Neuronal stem cell (in vitro differentiated cells): ENCODE measurements at regions not wholly inside any gene's neighbourhood (a gene's known extent, or its start where the extent isn't known, plus 50 kb on each side); places are given as distances from the start of the nearest gene placed in this dataset.

Source experiments
- DNase-seq: peaks from one replicate; pipeline ENCODE4 v3.0.0-alpha.2; 2013; ENCODE audit warnings: low spot score
- H2AFZ ChIP-seq: one replicate; pipeline ENCODE4 v1.6.1; 2013; ENCODE audit warnings: mild to moderate bottlenecking, low read length, inconsistent platforms
- H2AK5ac ChIP-seq: 2 replicates; pipeline ENCODE4 v1.6.1; 2013; ENCODE audit warnings: low read depth, mild to moderate bottlenecking, inconsistent platforms, low read length, moderate library complexity, mixed read lengths
- H2BK120ac ChIP-seq: 2 replicates; pipeline ENCODE4 v1.6.1; 2013; ENCODE audit warnings: low read depth, mild to moderate bottlenecking, inconsistent platforms, low read length, moderate library complexity, mixed read lengths
- H2BK12ac ChIP-seq: one replicate; pipeline ENCODE4 v1.6.1; 2013; ENCODE audit warnings: low read length, inconsistent platforms
- H2BK15ac ChIP-seq: 2 replicates; pipeline ENCODE4 v1.6.1; 2013; ENCODE audit warnings: mild to moderate bottlenecking, low read length, inconsistent platforms, mixed read lengths
- H2BK5ac ChIP-seq: one replicate; pipeline ENCODE4 v1.6.1; 2013; ENCODE audit warnings: inconsistent platforms, mild to moderate bottlenecking, low read length, moderate library complexity
- H3K14ac ChIP-seq: one replicate; pipeline ENCODE4 v1.6.1; 2013; ENCODE audit warnings: low read length, inconsistent platforms
- H3K18ac ChIP-seq: 2 replicates; pipeline ENCODE4 v1.6.1; 2013; ENCODE audit warnings: low read length, inconsistent platforms
- H3K23ac ChIP-seq: 2 replicates; pipeline ENCODE4 v1.6.1; 2013; ENCODE audit warnings: low read depth, mild to moderate bottlenecking, mixed read lengths, low read length, inconsistent platforms; ENCODE audit not compliant: poor library complexity
- H3K27ac ChIP-seq: replicated peaks from 3 replicates; pipeline ENCODE4 v1.5.1; 2013; ENCODE audit warnings: low read length, inconsistent platforms
- H3K27me3 ChIP-seq, 3 experiments: 2 replicates each; pipeline ENCODE4 v1.6.1; 2013; ENCODE audit warnings: low read length in 3 of 3, mild to moderate bottlenecking in 2 of 3, inconsistent platforms in 1 of 3, low read depth in 1 of 3, mixed read lengths in 1 of 3, moderate library complexity in 1 of 3; ENCODE audit not compliant: control insufficient read depth in 3 of 3, insufficient read depth in 3 of 3
- H3K36me3 ChIP-seq, 2 donors: replicated peaks in 1 of 2; 2 replicates each; pipeline ENCODE4 v1.6.1; 2013; ENCODE audit warnings: low read length in 2 of 2; ENCODE audit not compliant: control insufficient read depth in 2 of 2, insufficient read depth in 2 of 2
- H3K4ac ChIP-seq: 2 replicates; pipeline ENCODE4 v1.6.1; 2013; ENCODE audit warnings: inconsistent platforms, mild to moderate bottlenecking, low read length, moderate library complexity
- H3K4me1 ChIP-seq, 2 donors: 1 replicate in 1 of 2; 2 replicates in 1 of 2; pipeline ENCODE4 v1.6.1; 2013; ENCODE audit warnings: low read length in 2 of 2, low read depth in 1 of 2; ENCODE audit not compliant: control insufficient read depth in 2 of 2, insufficient read depth in 1 of 2
- H3K4me2 ChIP-seq: one replicate; pipeline ENCODE4 v1.6.1; 2013; ENCODE audit warnings: mild to moderate bottlenecking, low read length, inconsistent platforms; ENCODE audit not compliant: insufficient read depth, poor library complexity, severe bottlenecking
- H3K4me3 ChIP-seq, 2 donors: 2 replicates each; pipeline ENCODE4 v1.5.1; 2013; ENCODE audit warnings: low read length in 2 of 2, mild to moderate bottlenecking in 2 of 2, inconsistent platforms in 1 of 2, moderate library complexity in 1 of 2
- H3K79me1 ChIP-seq: one replicate; pipeline ENCODE4 v1.6.1; 2013; ENCODE audit warnings: low read depth, mild to moderate bottlenecking, inconsistent platforms, low read length, moderate library complexity
- H3K9ac ChIP-seq: one replicate; pipeline ENCODE4 v1.6.1; 2013; ENCODE audit warnings: mild to moderate bottlenecking, low read depth, low read length, inconsistent platforms; ENCODE audit not compliant: poor library complexity
- H3K9me3 ChIP-seq, 2 donors: replicated peaks in 1 of 2; 2 replicates each; pipeline versions ENCODE3 to v1.6.1; 2013; ENCODE audit warnings: low read length in 2 of 2, mild to moderate bottlenecking in 2 of 2, inconsistent platforms in 1 of 2, low read depth in 1 of 2, mixed read lengths in 1 of 2, moderate library complexity in 1 of 2; ENCODE audit not compliant: control insufficient read depth in 2 of 2, insufficient read depth in 1 of 2
- H4K8ac ChIP-seq: one replicate; pipeline ENCODE4 v1.6.1; 2013; ENCODE audit warnings: low read depth, mild to moderate bottlenecking, inconsistent platforms, low read length, moderate library complexity
- H4K91ac ChIP-seq: one replicate; pipeline ENCODE4 v1.6.1; 2013; ENCODE audit warnings: low read length, low read depth, mild to moderate bottlenecking, inconsistent platforms; ENCODE audit not compliant: poor library complexity
- WGBS, 2 donors: extraction: QIAGEN DNeasy Blood & Tissue Kit; methylation state at CpG; one replicate each; pipeline ENCODE4 v1.1.7; 2013; ENCODE audit warnings: missing lambda C conversion rate in 2 of 2, mixed read lengths in 1 of 2; ENCODE audit not compliant: insufficient read length in 2 of 2, insufficient replicate concordance in 1 of 2; ENCODE audit errors: extremely low coverage in 2 of 2; 5-methylcytosine and 5-hydroxymethylcytosine counted together

DNA sequence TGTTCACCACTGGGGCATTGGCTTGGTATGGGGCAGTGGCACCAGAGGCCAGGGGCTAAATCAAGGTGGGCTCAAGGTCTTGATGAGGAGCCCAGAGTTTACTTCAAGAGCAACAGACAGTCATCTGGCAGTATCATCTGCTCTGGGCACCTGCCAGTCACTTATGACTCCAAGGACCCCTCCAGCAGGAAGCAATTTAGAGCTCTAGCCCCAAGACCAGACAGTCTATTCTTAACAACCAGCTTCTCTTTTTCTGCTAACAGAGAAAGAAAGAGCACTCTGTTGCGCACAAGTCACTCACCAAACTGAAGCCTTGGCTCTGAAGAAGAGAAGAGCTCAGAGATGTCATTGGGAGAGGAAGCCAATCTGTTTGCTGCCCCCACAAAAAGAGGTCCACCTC is 309.2 kb downstream of the HS3ST1 start:
- Histone ChIP-seq H3K18ac (no peak overlapping the region), H2AFZ (no peak overlapping the region), H3K14ac (no peak overlapping the region), H3K27ac (no peak overlapping the region), H4K8ac (no peak overlapping the region), H3K79me1 (no peaks in the 10 kb centered on the region), H2AK5ac (no peak overlapping the region), H2BK120ac (no peak overlapping the region), H3K4me2 (no peak overlapping the region), H3K4me1 (no peaks in the 10 kb centered on the region), H3K23ac (no peak overlapping the region), H2BK5ac (no peak overlapping the region), H3K9ac (no peak overlapping the region), H3K4me3 (no peak overlapping the region), H3K9me3 (no peaks in the 10 kb centered on the region), H3K27me3 (no peaks in the 10 kb centered on the region), H2BK12ac (no peak overlapping the region), H2BK15ac (no peak overlapping the region), H3K4ac (no peak overlapping the region), H3K36me3 (no peaks in the 10 kb centered on the region), H4K91ac (no peak overlapping the region)
- WGBS, 2 donors = no CpG with 5 or more reads among the region's 1 CpG
- no peak for DNase-seq

DNA sequence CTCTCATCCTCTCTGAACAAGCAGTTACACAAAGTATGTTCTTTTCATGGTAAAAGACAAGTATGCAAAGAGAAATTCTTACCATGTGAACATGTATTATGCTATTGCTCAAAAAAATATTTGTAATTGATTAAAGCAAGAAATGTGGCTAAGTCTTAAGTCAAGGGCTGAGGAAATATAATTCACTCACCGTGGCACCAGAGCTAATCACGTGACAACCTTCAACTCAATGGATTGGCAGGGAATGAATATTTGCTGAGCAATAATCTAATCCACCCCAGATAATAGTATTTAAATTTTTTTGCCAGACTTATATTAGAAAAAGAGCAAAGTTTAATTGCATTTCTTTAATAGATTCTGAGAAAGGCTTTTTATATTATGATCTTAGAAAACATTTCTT is 310.2 kb downstream of the HS3ST1 start:
- no peak overlapping the region for H2BK120ac ChIP-seq
- H3K27me3 ChIP-seq = no peaks in the 10 kb centered on the region
- no peak overlapping the region for H2AFZ ChIP-seq
- H3K4me2 ChIP-seq = no peak overlapping the region
- H2BK15ac ChIP-seq = no peak overlapping the region
- no peak overlapping the region for H2BK12ac ChIP-seq
- H3K27ac ChIP-seq = no peak overlapping the region
- H3K4me1 ChIP-seq = no peaks in the 10 kb centered on the region
- no peak overlapping the region for H2AK5ac ChIP-seq
- no peak overlapping the region for H4K8ac ChIP-seq
- no peak overlapping the region for H2BK5ac ChIP-seq
- H3K4ac ChIP-seq = no peak overlapping the region
- no peaks in the 10 kb centered on the region for H3K79me1 ChIP-seq
- no peaks in the 10 kb centered on the region for H3K36me3 ChIP-seq
- H3K23ac ChIP-seq = no peak overlapping the region
- no peak overlapping the region for H3K18ac ChIP-seq
- no peak overlapping the region for H3K4me3 ChIP-seq
- no peak for DNase-seq
- no peak overlapping the region for H4K91ac ChIP-seq
- no CpG with 5 or more reads among the region's 2 CpGs for WGBS, 2 donors
- no peak overlapping the region for H3K14ac ChIP-seq
- no peaks in the 10 kb centered on the region for H3K9me3 ChIP-seq
- no peak overlapping the region for H3K9ac ChIP-seq

DNA sequence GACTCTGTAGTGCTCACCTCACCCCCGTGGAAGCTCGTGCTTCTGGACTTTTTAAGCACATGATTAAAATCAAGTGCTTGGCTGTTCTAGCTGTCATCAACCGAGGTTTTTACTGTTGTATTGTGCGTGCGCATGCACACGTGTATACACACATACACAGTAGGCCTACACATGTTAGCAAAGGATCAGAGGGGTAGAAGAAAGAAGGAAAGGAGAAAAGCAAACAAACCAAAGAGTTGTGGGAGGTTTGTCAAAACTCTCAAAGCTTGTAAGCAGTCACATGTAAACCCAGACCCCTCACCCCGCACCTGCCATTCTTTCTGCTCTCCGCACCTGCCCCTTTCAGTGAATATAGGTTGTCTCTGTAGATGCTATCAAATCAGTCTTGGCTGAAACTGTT is 311.8 kb downstream of the HS3ST1 start:
- no peak overlapping the region for H2BK5ac ChIP-seq
- no CpG with 5 or more reads among the region's 8 CpGs for WGBS, 2 donors
- H2AFZ ChIP-seq = no peak overlapping the region
- H3K9ac ChIP-seq = no peak overlapping the region
- H3K14ac ChIP-seq = no peak overlapping the region
- H2BK15ac ChIP-seq = no peak overlapping the region
- H3K27ac ChIP-seq = no peak overlapping the region
- no peak overlapping the region for H4K91ac ChIP-seq
- no peaks in the 10 kb centered on the region for H3K79me1 ChIP-seq
- H3K4me1 ChIP-seq = no peaks in the 10 kb centered on the region
- no peak for DNase-seq
- H3K36me3 ChIP-seq = no peaks in the 10 kb centered on the region
- no peak overlapping the region for H4K8ac ChIP-seq
- H3K9me3 ChIP-seq = no peaks in the 10 kb centered on the region
- H2BK12ac ChIP-seq = no peak overlapping the region
- H3K4me2 ChIP-seq = no peak overlapping the region
- no peak overlapping the region for H3K18ac ChIP-seq
- H3K23ac ChIP-seq = no peak overlapping the region
- no peaks in the 10 kb centered on the region for H3K27me3 ChIP-seq
- H3K4ac ChIP-seq = no peak overlapping the region
- no peak overlapping the region for H2BK120ac ChIP-seq
- H2AK5ac ChIP-seq = no peak overlapping the region
- no peak overlapping the region for H3K4me3 ChIP-seq

DNA sequence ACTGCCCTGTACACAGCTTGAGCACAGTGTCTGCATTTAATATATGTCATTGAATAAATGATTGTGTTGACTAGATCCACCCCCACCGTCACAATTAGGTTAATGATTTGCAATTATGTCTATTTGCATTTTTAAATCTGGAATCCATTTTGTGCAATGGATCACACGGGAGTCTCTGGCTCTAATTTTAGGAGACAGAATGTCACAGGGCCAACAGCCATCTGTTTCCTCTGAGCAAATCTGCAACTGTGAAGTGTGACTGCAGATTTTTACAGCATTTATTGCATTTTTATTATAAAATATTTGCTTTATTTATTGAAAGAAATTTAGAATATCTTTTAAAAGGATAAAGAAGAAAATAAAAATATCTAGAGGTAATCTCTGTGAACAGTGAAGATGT is 316.8 kb downstream of the HS3ST1 start:
- no peak overlapping the region for H4K8ac ChIP-seq

More for the DNA sequence above, 316.8 kb downstream of the HS3ST1 start:
- Histone ChIP-seq H3K27me3 (no peaks in the 10 kb centered on the region), H3K36me3 (no peaks in the 10 kb centered on the region), H3K4me1 (no peaks in the 10 kb centered on the region), H2AK5ac (no peak overlapping the region), H3K27ac (no peak overlapping the region), H2BK12ac (no peak overlapping the region), H2BK5ac (no peak overlapping the region), H3K23ac (no peak overlapping the region), H3K79me1 (no peaks in the 10 kb centered on the region), H3K18ac (no peak overlapping the region), H3K4me2 (no peak overlapping the region), H2BK15ac (no peak overlapping the region), H4K91ac (no peak overlapping the region), H3K9ac (no peak overlapping the region), H2BK120ac (no peak overlapping the region), H3K4me3 (no peak overlapping the region), H2AFZ (no peak overlapping the region), H3K9me3 (no peaks in the 10 kb centered on the region), H3K14ac (no peak overlapping the region), H3K4ac (no peak overlapping the region)
- DNase-seq = no peak
- WGBS, 2 donors = no CpG with 5 or more reads among the region's 2 CpGs
